DOHH2 (cell line): ENCODE measurements at regions not wholly inside any gene's neighbourhood (a gene's known extent, or its start where the extent isn't known, plus 50 kb on each side); places are given as distances from the start of the nearest gene placed in this dataset.
A peak's percentile ranks its signal among the peaks of the same experiment; 100 is the strongest.

ENCODE experiments used
- H3F3A ChIP-seq: fragments of 200-600 bp; sonication (generic), shearing (Covaris generic); 2 replicates; pipeline ENCODE4 v1.6.0; 2016; ENCODE audit warnings: antibody characterized with exemption, mild to moderate bottlenecking; ENCODE audit not compliant: control insufficient read depth, insufficient read depth
- H3K27ac ChIP-seq: fragments of 200-600 bp; sonication (generic); 2 replicates; pipeline ENCODE4 v1.5.1; 2014; ENCODE audit warnings: low read depth, mild to moderate bottlenecking, low read length, moderate library complexity
- H3K27me3 ChIP-seq: fragments of 200-600 bp; sonication (generic); 2 replicates; pipeline ENCODE4 v1.6.1; 2014; ENCODE audit warnings: mild to moderate bottlenecking, low read length, mixed read lengths; ENCODE audit not compliant: control insufficient read depth
- H3K36me3 ChIP-seq: fragments of 200-600 bp; sonication (generic); 2 replicates; pipeline ENCODE4 v1.6.1; 2014; ENCODE audit warnings: mild to moderate bottlenecking, low read length, moderate library complexity, mixed read lengths; ENCODE audit not compliant: control insufficient read depth
- H3K4me1 ChIP-seq: fragments of 200-600 bp; sonication (generic); 2 replicates; pipeline ENCODE4 v1.6.1; 2014; ENCODE audit warnings: mild to moderate bottlenecking, low read length, mixed read lengths; ENCODE audit not compliant: control insufficient read depth
- H3K4me2 ChIP-seq: fragments of 200-600 bp; sonication (generic); 2 replicates; pipeline ENCODE4 v1.6.0; 2014; ENCODE audit warnings: mild to moderate bottlenecking, low read length, moderate library complexity
- H3K4me3 ChIP-seq: fragments of 200-600 bp; sonication (generic); 2 replicates; pipeline ENCODE4 v1.5.1; 2014; ENCODE audit warnings: mild to moderate bottlenecking, low read length, mixed read lengths
- H3K79me2 ChIP-seq: fragments of 200-600 bp; sonication (generic); 2 replicates; pipeline ENCODE4 v1.6.1; 2014; ENCODE audit warnings: mild to moderate bottlenecking, low read length, mixed read lengths; ENCODE audit not compliant: control insufficient read depth
- H3K9me2 ChIP-seq: fragments of 200-600 bp; sonication (generic); replicated peaks from 2 replicates; pipeline ENCODE4 v1.6.1; 2014; ENCODE audit warnings: mild to moderate bottlenecking, low read length, mixed read lengths; ENCODE audit not compliant: control insufficient read depth
- H3K9me3 ChIP-seq: fragments of 200-600 bp; sonication (generic); 2 replicates; pipeline ENCODE4 v1.6.1; 2014; ENCODE audit warnings: antibody characterized with exemption, low read length, mixed read lengths; ENCODE audit not compliant: control insufficient read depth, insufficient read depth
- H4K20me1 ChIP-seq: fragments of 200-600 bp; sonication (generic); 2 replicates; pipeline ENCODE4 v1.6.0; 2014; ENCODE audit warnings: low read depth, mild to moderate bottlenecking, antibody characterized with exemption, low read length, moderate library complexity; ENCODE audit not compliant: control insufficient read depth, insufficient read depth
- EZH2phosphoT487 ChIP-seq: fragments of 200-600 bp; sonication (generic); IDR thresholded peaks from 2 replicates; pipeline ENCODE4 v1.6.1; 2017; ENCODE audit warnings: borderline replicate concordance, mild to moderate bottlenecking, antibody characterized with exemption, low read length, moderate library complexity, mixed read lengths
- TF ChIP-seq, protein P1 (sequence below): fragments of 200-600 bp; sonication (generic); IDR thresholded peaks from one replicate; pipeline ENCODE4 v1.5.1; 2014; ENCODE audit warnings: antibody characterized with exemption, mild to moderate bottlenecking, low read depth, low read length; ENCODE audit not compliant: poor library complexity, severe bottlenecking

DNA sequence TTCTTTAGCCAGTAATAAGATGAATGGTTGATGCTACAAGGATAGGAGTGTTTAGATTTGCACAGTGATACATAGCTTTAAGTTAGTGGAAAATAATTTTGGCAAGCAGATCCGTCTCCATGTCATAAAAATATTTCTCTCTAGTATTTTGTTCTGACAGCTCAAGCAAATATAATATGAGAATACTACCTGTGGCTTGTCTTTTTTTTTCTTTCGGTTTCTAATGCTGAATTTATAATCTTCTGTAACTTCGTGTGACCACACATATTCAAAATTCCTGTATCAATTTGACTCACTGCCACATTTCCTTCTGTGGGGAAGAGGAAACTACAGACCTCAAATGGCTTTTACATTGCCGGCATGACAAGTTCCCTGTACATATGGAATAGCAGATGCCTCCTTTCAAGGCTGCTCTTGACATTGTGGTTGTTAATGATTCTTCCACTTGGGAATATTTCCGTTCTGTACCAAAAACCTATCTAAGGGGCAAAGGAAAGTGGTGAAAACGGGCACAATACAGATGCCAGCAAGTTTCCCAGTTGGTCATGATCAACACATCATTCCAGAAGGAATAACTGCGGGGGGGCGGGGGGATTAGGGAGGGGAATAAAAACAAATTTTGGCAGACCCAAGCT is 103.6 kb upstream of the CCDC91 start:
- TF ChIP-seq EZH2phosphoT487, result no peak
- TF ChIP-seq, protein P1, sequence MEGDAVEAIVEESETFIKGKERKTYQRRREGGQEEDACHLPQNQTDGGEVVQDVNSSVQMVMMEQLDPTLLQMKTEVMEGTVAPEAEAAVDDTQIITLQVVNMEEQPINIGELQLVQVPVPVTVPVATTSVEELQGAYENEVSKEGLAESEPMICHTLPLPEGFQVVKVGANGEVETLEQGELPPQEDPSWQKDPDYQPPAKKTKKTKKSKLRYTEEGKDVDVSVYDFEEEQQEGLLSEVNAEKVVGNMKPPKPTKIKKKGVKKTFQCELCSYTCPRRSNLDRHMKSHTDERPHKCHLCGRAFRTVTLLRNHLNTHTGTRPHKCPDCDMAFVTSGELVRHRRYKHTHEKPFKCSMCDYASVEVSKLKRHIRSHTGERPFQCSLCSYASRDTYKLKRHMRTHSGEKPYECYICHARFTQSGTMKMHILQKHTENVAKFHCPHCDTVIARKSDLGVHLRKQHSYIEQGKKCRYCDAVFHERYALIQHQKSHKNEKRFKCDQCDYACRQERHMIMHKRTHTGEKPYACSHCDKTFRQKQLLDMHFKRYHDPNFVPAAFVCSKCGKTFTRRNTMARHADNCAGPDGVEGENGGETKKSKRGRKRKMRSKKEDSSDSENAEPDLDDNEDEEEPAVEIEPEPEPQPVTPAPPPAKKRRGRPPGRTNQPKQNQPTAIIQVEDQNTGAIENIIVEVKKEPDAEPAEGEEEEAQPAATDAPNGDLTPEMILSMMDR, result no peak

DNA sequence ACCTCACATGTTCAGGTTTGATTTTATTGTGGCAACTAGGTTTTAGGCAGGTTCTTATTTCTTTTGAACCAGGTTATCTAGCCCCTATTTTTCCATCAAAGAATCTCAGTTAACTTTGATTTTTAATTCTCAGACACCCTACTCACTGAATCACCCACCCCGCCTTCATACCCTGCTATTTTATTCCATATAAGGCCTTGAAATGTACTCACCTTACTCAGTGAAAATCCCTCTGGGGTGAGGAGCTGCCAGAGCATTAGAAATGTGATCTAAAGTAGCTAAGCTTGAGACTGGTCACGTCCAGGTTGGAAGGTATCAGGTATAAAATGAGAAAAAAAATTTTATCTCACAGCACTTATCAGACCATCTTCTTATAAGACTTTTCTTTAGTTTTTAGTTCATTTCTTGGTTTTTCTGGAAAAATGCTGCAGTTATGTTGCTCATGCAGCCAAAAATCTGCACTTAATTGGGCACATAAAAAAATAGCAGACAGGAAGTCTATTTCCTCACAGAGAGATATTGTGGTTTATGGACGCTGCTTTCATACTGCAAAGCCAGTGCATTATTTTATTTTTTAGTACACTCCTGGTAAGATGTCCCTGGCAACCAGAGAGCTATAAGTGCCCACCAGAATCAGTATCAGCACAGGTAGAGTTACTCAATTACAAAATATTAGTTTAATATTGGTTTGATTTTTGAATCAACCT is 101.5 kb upstream of the CCDC91 start:
- no peaks in the 10 kb centered on the region for H3F3A ChIP-seq
- peaks cover 17% of the 10 kb centered on the region for H3K4me1 ChIP-seq
- no peaks in the 10 kb centered on the region for H4K20me1 ChIP-seq
- no peaks in the 10 kb centered on the region for H3K79me2 ChIP-seq
- no peak for TF ChIP-seq EZH2phosphoT487
- TF ChIP-seq, protein P1, result no peak
- H3K36me3 ChIP-seq, result no peaks in the 10 kb centered on the region
- no peaks in the 10 kb centered on the region for H3K9me3 ChIP-seq
- H3K4me3 ChIP-seq, result no peak overlapping the region
- no peaks in the 10 kb centered on the region for H3K9me2 ChIP-seq
- no peaks in the 10 kb centered on the region; the same call in 1 of the 2 replicates for H3K27me3 ChIP-seq
- H3K27ac ChIP-seq, result no peak overlapping the region
- H3K4me2 ChIP-seq, result peak overlapping the region; percentile 47; the same call in 1 of the 2 replicates

More for the DNA sequence above, 103.6 kb upstream of the CCDC91 start:
- Histone ChIP-seq H3K4me2 (no peak overlapping the region), H3K9me3 (no peaks in the 10 kb centered on the region), H3F3A (no peaks in the 10 kb centered on the region), H3K4me1 (peaks cover 17% of the 10 kb centered on the region), H3K4me3 (no peak overlapping the region), H3K27ac (no peak overlapping the region), H3K27me3 (no peaks in the 10 kb centered on the region; the same call in 1 of the 2 replicates), H3K36me3 (no peaks in the 10 kb centered on the region), H4K20me1 (no peaks in the 10 kb centered on the region), H3K9me2 (no peaks in the 10 kb centered on the region), H3K79me2 (no peaks in the 10 kb centered on the region)

DNA sequence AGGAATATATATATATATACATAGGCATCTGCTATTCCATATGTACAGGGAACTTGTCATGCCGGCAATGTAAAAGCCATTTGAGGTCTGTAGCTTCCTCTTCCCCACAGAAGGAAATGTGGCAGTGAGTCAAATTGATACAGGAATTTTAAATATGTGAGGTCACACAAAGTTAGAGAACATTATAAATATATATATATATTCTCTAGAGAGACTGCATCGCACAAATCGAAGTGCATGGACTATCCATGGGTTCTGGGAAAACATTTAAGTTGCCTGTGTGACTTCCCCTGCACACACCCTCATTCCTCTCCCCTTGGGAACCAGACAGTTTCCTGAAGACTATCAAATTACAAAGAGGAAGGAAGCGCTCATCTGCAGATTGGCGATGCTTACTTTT is 100.9 kb upstream of the CCDC91 start:
- Histone ChIP-seq H3K27me3 (no peaks in the 10 kb centered on the region; the same call in 1 of the 2 replicates), H3K79me2 (no peaks in the 10 kb centered on the region), H3K9me3 (no peaks in the 10 kb centered on the region), H3K9me2 (no peaks in the 10 kb centered on the region), H3K4me3 (no peak overlapping the region), H3K4me1 (peaks cover 17% of the 10 kb centered on the region), H4K20me1 (no peaks in the 10 kb centered on the region), H3K4me2 (peak overlapping the region; percentile 47), H3F3A (no peaks in the 10 kb centered on the region), H3K27ac (no peak overlapping the region), H3K36me3 (no peaks in the 10 kb centered on the region)
- TF ChIP-seq, protein P1, result no peak
- no peak for TF ChIP-seq EZH2phosphoT487
